Activated T-cell treated with anti-CD3 and anti-CD28 coated beads, Interleukin-2, amount 50 U/mL, for 4 hours (primary cell): ENCODE measurements at regions not wholly inside any gene's neighbourhood (a gene's known extent, or its start where the extent isn't known, plus 50 kb on each side); places are given as distances from the start of the nearest gene placed in this dataset.

Source experiments
- ATAC-seq, 2 donors: fragments of 200-7000 bp; cut with Tn5 transposase; one replicate each; pipeline ENCODE4 v1.10.0; 2021
- DNase-seq: peaks from one replicate; pipeline ENCODE4 v3.0.0-alpha.2; 2020
- H3K27me3 Mint-ChIP-seq: one replicate; pipeline ENCODE4 v1.8.0; 2021; ENCODE audit warnings: low read depth, mixed read lengths
- H3K36me3 Mint-ChIP-seq: one replicate; pipeline ENCODE4 v1.8.0; 2022; ENCODE audit warnings: mixed read lengths; ENCODE audit not compliant: insufficient read depth
- H3K4me1 Mint-ChIP-seq: one replicate; pipeline ENCODE4 v1.8.0; 2021; ENCODE audit warnings: low read depth, mixed read lengths
- H3K4me3 Mint-ChIP-seq: one replicate; pipeline ENCODE4 v1.8.0; 2021; ENCODE audit warnings: mild to moderate bottlenecking, moderate library complexity, mixed read lengths
- H3K9me3 Mint-ChIP-seq: one replicate; pipeline ENCODE4 v1.8.0; 2021; ENCODE audit warnings: mixed read lengths

DNA sequence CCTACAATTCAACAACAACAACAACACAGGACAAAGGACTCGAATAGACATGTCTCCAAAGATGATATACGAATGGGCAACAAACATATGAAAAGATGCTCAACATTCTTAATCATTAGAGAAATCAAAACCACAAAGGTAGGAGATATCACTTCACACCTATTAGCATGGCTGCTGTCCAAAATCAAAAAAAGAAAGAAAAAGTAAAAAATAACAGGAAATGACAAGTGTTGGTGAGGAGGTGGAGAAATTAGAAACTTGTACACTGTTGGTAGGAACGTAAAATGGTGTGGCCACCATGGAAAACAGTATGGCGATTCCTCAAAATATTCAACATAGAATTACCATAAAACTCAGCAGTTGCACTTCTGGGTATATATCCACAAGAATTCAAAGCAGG lies 312.3 kb upstream of the STT3B start:
- H3K36me3 Mint-ChIP-seq = no peaks in the 10 kb centered on the region
- H3K27me3 Mint-ChIP-seq = no peaks in the 10 kb centered on the region
- H3K4me3 Mint-ChIP-seq = no peak overlapping the region
- ATAC-seq (no peak), DNase-seq (no peak)
- H3K9me3 Mint-ChIP-seq = peaks cover 3% of the 10 kb centered on the region
- peaks cover 92% of the 10 kb centered on the region for H3K4me1 Mint-ChIP-seq

DNA sequence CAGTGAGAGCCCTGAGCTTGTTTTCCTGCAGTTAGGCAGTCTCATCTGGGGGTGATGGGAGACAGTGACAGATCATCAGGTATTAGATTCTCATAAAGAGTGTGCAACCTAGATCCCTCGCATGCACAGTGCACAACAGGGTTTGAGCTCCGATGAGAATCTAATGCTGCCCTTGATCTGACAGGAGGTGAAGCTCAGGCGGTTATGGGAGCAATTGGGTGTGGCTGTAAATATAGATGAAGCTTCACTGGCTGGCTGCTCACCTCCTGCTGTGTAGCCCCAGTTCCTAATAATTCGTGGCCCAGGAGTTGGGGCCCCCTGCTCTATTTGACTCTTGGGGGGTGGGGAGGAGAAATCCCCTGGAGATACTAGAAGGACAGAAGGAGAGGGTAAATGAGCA lies 309.4 kb upstream of the STT3B start:
- no peaks in the 10 kb centered on the region for H3K36me3 Mint-ChIP-seq
- peaks cover 93% of the 10 kb centered on the region for H3K4me1 Mint-ChIP-seq
- no peak for ATAC-seq
- no peak overlapping the region for H3K4me3 Mint-ChIP-seq
- no peaks in the 10 kb centered on the region for H3K27me3 Mint-ChIP-seq
- H3K9me3 Mint-ChIP-seq = peaks cover 3% of the 10 kb centered on the region
- no peak for DNase-seq

DNA sequence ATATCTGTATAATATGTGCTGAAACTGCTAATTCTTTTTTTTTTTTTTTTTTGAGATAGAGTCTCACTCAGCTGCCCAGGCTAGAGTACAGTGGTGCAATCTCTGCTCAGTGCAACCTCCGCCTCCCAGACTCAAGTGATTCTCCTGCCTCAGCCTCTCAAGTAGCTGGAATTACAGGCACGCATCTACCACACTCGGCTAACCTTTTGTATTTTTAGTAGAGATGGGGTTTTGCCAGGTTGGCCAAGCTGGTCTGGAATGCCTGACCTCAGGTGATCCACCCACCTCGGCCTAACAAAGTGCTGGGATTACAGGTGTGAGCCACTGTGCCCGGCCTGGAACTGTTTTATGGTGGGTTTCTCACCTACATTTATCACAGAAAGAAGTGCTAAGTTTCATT lies 307.8 kb upstream of the STT3B start:
- ATAC-seq (no peak), DNase-seq (no peak)
- Mint-ChIP-seq H3K36me3 (no peaks in the 10 kb centered on the region), H3K9me3 (peaks cover 3% of the 10 kb centered on the region), H3K4me1 (peaks cover 92% of the 10 kb centered on the region), H3K27me3 (no peaks in the 10 kb centered on the region), H3K4me3 (no peak overlapping the region)

DNA sequence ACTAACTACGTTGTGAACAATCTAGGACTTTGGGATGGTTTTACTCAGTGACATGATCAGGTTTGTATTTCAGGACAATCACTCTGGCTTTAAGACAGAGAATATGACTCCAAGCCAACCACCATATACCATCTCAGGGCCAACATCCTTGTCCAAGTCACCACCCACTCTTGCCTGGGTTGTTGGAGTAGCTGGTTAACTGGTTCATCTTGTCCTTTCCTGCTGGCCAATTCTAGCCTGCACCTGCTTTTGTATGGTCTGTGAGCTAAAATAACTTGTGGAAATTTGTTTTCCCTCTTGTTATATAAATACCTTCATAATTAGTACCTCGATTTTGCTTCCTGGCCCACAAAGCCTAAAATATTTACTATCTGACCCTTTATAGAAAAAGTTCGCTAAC lies 306.8 kb upstream of the STT3B start:
- peak overlapping the region; percentile 0 for H3K4me3 Mint-ChIP-seq

DNA sequence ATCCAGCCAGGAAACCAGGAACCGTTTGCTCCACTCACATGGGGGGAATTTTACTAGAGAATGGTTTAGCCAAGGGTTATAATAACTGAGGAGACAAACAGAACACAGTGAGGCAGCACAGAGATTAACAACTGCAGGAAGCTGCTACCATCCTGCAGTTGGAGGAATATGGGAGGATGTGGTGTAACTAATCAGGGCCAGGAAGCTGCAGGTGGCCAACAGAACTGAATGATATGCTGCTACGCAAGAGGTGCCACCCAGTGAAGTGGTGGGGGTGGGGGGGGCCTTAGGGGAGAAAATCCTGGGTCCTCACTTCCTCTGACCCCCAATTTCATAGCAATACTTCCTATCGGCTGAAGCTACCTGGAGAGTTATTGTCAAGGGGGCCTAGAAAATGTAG lies 306.4 kb upstream of the STT3B start:
- H3K9me3 Mint-ChIP-seq = no peaks in the 10 kb centered on the region
- no peak for DNase-seq
- peak overlapping the region; percentile 0 for H3K4me3 Mint-ChIP-seq
- no peaks in the 10 kb centered on the region for H3K36me3 Mint-ChIP-seq
- peaks cover 93% of the 10 kb centered on the region for H3K4me1 Mint-ChIP-seq
- no peaks in the 10 kb centered on the region for H3K27me3 Mint-ChIP-seq
- ATAC-seq = peak; percentile 20 to 29

More for the DNA sequence above, 306.8 kb upstream of the STT3B start:
- Mint-ChIP-seq H3K27me3 (no peaks in the 10 kb centered on the region), H3K4me1 (peaks cover 91% of the 10 kb centered on the region), H3K9me3 (peaks cover 2% of the 10 kb centered on the region), H3K36me3 (no peaks in the 10 kb centered on the region)
- no peak for ATAC-seq
- DNase-seq = no peak

DNA sequence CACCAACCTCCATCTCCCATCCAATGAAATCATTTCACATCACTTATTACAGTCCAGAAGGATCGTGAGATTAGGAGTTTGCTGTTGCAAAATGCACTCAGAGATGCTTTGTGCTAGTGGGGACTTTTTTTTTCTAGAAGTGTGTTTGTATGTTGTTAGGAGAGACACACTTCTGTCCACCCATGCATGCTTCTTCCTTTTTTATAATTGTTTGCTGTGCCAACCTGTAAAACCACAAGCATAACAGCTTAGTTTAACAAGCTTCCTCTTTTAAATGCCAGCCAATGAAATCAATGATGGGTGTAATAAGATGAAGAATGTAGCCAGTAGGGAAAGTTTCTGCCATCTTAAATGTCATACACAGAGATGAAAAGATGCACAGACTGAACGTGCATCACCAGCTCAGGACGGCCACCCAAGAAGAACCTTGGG lies 305.6 kb upstream of the STT3B start:
- H3K4me3 Mint-ChIP-seq = no peak overlapping the region
- H3K9me3 Mint-ChIP-seq = no peaks in the 10 kb centered on the region
- no peaks in the 10 kb centered on the region for H3K27me3 Mint-ChIP-seq
- no peak for DNase-seq
- ATAC-seq = peak in 1 of 2 donors; percentile 29
- peaks cover 94% of the 10 kb centered on the region for H3K4me1 Mint-ChIP-seq
- H3K36me3 Mint-ChIP-seq = no peaks in the 10 kb centered on the region

DNA sequence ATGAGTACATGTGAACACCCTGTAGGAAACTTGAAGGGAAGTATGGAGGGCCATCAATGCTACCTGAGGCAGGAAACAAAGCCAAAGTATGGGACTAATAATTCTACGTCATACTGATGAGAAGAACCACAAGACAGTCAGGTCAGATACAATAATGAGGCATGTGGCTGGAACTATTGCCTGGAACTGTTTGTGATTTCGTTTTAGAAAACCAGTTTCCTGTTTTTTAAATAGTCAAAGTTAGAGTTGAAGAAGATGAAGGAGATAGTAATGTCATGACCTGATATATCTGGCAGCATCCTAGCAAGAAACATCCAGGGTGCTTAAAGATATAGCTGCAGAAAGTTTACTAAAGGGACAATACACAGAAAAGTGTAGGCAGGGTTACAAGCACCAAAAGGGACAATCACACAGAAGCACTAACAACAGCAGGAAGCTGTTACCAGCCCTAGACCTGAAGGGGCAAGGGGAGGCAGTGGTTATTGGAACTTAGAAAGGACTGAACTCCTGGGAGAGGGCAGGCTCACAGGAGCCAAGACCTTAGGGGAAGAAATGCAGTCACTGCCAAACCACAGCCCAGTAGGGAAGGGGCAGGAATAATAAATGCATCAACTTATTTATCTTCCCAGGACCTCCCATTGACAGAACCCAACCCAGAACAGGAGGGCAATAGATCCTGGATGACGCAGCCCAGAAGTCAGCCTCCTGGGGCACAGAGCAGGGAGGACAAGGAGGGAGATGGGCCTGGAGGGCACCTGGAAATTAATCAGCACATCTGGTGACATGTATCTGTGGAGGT lies 302.1 kb upstream of the STT3B start:
- Mint-ChIP-seq H3K4me3 (peak overlapping the region; percentile 24), H3K4me1 (peaks cover 95% of the 10 kb centered on the region), H3K36me3 (no peaks in the 10 kb centered on the region), H3K9me3 (no peaks in the 10 kb centered on the region), H3K27me3 (no peaks in the 10 kb centered on the region)
- no peak for DNase-seq
- ATAC-seq = peak in 1 of 2 donors; percentile 24

DNA sequence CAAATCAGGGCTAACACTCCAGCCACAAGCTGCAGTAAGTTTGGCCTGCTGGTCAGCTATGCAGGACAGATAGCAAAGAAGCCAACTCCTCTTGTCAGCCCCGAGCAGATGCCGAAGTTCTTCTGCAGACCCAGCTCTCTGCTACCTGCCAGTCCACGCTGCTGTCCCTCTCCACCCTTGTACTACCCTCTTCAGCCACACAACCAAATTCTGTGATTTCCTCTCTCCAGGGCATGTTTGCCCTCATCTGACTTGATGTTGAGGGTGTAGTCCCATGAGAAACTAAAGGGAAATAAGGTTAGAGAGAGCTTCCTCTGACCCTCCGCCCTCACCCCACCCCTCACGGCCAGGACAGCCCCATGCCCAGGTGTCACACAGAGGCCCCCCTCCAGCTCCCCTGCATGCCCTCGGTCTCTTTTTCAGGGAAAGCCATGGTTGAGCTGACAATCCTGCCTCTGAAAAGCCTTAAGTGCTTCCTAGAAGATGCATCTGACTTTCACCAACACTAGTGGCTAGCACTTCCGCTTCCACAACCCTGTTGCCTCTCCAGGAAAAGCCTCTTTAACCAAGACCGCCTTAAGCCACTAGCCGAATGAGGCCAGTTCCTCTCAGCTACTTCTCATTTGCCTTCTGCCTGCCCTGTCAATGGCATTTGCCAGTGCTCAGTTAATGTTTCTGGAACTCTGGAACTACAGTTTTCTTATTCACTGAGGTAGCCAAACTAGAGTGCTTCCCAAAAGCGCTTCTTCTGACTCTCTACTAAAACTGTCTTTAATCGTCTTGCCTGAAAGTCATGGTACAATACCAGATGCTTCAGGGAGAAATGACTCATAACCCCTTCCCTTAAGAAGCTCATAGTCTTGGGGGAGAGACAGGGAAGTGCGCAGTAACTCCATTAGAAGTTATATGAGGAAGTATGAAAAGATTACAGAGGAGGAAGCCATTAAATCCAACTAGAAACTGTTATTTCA lies 300.4 kb upstream of the STT3B start:
- no peaks in the 10 kb centered on the region for H3K9me3 Mint-ChIP-seq
- ATAC-seq (no peak), DNase-seq (no peak)
- peaks cover 79% of the 10 kb centered on the region for H3K4me1 Mint-ChIP-seq
- H3K36me3 Mint-ChIP-seq = no peaks in the 10 kb centered on the region
- no peaks in the 10 kb centered on the region for H3K27me3 Mint-ChIP-seq
- no peak overlapping the region for H3K4me3 Mint-ChIP-seq

DNA sequence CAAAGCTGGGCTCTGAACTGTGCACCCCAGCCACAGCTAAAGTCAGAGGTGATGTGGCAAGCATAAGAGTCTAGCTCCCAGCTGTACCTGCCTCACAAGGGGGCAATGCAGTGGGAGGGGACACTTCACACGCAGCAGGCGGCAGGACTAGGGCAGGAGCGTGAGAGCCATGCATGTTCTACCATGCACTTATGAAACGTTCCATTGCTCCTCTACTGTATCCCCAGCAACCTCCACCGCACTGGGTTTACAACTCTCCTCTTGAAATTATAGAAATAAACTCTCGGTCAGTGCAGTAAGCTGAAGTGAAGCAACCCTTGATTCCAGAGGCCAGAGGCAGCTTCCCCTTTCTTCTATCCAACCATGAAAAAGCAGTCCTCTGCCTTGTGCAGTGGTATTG lies 298.6 kb upstream of the STT3B start:
- Mint-ChIP-seq H3K4me1 (peaks cover 66% of the 10 kb centered on the region), H3K36me3 (no peaks in the 10 kb centered on the region), H3K27me3 (no peaks in the 10 kb centered on the region), H3K4me3 (no peak overlapping the region), H3K9me3 (no peaks in the 10 kb centered on the region)
- DNase-seq (no peak), ATAC-seq (no peak)

DNA sequence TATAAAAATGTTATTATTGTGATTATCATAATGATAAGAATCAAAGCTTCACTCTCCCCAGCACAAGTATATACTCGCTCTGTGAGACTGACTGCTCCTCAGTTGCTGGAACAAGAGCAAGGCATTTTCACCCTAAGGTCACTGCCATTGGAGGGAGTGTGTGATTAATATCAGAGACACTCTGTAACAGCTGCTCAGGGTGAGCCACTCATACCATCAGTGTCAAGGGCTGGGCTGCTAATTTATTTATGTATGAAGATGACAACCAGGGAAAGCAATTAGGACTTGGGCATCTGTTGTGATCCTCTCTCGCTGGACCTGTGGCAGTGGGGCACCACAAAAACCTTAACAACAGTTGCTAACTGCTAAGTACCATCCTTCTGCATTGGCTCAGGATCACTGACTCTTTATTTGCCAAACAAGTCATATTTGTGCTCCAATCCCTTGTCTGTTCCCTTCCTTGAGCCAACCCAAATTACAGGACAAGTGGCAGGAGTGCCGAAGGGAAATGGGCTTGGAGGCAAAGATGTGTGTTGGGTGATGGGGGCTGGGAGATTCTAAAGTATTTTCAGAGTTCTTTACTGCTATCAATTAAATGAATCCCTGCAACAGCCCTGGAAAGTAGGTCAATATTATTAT lies 297.5 kb upstream of the STT3B start:
- no peak for ATAC-seq
- H3K4me3 Mint-ChIP-seq = no peak overlapping the region
- H3K9me3 Mint-ChIP-seq = no peaks in the 10 kb centered on the region
- H3K36me3 Mint-ChIP-seq = no peaks in the 10 kb centered on the region
- no peaks in the 10 kb centered on the region for H3K27me3 Mint-ChIP-seq
- peaks cover 60% of the 10 kb centered on the region for H3K4me1 Mint-ChIP-seq
- no peak for DNase-seq

DNA sequence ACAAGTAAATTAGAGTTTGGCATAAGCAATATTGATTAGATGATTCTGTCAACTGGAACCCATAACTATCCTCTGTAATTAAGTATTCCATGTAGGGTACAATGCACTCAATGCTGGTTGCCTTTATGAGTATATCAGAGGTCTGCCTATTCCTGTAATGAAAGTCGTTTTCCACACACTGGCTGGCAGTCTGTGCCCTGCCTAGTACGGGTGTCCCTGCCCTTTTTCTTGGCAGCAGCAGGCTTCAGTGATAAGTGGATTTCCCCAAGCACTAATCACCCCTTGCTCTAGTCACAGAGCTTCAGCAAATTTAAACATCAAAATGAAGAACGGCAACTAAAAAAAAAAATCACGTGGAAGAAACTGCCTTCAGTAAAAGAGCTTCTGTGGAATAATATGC lies 294.8 kb upstream of the STT3B start:
- ATAC-seq (no peak), DNase-seq (no peak)
- H3K4me3 Mint-ChIP-seq = no peak overlapping the region
- H3K4me1 Mint-ChIP-seq = peaks cover 51% of the 10 kb centered on the region
- no peaks in the 10 kb centered on the region for H3K36me3 Mint-ChIP-seq
- H3K9me3 Mint-ChIP-seq = no peaks in the 10 kb centered on the region
- no peaks in the 10 kb centered on the region for H3K27me3 Mint-ChIP-seq

DNA sequence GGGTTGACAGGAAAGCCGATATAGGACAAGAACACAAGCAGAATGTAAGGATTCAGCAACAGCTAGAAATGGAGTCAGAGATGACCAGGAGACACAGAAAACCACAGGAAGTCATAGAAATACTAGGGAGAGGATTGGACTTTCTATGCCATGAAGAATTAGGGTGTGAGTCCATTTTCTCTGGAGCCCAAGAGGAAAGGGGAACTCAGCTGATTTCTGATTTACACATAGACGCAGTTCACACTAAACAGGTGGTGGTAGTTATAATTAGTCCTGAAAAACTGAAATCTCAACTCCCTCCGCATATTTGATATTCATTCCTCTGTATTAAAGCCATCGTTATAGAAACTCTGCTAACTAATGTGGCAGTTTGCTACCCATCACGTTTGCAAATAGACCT lies 292.7 kb upstream of the STT3B start:
- Mint-ChIP-seq H3K27me3 (no peaks in the 10 kb centered on the region), H3K4me3 (no peak overlapping the region), H3K36me3 (no peaks in the 10 kb centered on the region), H3K4me1 (peaks cover 33% of the 10 kb centered on the region), H3K9me3 (no peaks in the 10 kb centered on the region)
- DNase-seq (no peak), ATAC-seq (no peak)

DNA sequence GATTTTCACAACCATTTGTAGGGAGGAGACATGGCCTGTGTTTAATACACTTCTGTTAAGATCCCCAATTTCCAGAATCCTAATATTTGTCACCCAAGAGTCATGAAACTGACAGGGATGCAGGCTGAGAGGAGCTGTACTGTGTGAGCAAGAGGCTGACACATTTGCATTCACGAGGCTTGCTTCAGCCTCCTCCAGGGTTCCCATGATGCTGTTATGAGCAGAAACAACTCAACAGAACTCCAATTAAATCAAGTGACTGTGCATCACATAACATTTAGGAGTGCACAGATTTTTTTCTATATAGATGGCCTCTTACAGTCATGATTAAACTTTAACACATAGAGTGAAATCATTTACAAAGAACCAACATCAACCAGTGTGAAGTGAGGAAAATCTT lies 292.3 kb upstream of the STT3B start:
- no peak overlapping the region for H3K4me3 Mint-ChIP-seq
- no peaks in the 10 kb centered on the region for H3K36me3 Mint-ChIP-seq
- no peak for ATAC-seq
- H3K27me3 Mint-ChIP-seq = no peaks in the 10 kb centered on the region
- peaks cover 29% of the 10 kb centered on the region for H3K4me1 Mint-ChIP-seq
- H3K9me3 Mint-ChIP-seq = no peaks in the 10 kb centered on the region
- no peak for DNase-seq

DNA sequence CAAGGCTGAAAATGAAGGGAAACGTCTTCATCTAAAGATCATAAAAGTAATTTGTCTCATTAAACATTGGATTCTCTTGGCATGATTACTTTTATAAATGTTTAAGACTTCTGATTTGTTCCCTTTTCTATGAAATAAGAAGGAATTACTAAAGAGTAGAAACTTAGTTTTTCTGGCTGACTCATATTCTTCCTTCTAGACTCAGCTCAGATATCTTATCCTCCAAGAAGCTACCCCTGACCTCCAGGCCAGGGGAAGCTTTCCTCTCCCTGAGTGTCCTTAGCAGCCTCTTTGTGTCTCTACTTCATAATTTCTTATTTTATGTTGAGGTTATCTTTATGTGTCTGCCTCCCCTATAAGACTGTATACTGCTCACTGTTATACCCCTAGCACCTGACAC lies 291.9 kb upstream of the STT3B start:
- no peaks in the 10 kb centered on the region for H3K9me3 Mint-ChIP-seq
- ATAC-seq (no peak), DNase-seq (no peak)
- no peaks in the 10 kb centered on the region for H3K36me3 Mint-ChIP-seq
- no peak overlapping the region for H3K4me3 Mint-ChIP-seq
- peaks cover 27% of the 10 kb centered on the region for H3K4me1 Mint-ChIP-seq
- H3K27me3 Mint-ChIP-seq = no peaks in the 10 kb centered on the region
